Endodermal cell (in vitro differentiated cells): ENCODE measurements at regions not wholly inside any gene's neighbourhood (a gene's known extent, or its start where the extent isn't known, plus 50 kb on each side); places are given as distances from the start of the nearest gene placed in this dataset.

Source experiments
- DNase-seq: peaks from one replicate; pipeline ENCODE4 v3.0.0-alpha.2; 2017
- H3K27ac ChIP-seq: 2 replicates; pipeline ENCODE4 v1.5.1; 2013; ENCODE audit warnings: mild to moderate bottlenecking, low read depth, low read length, moderate library complexity
- H3K27me3 ChIP-seq: 2 replicates; pipeline ENCODE4 v1.6.1; 2013; ENCODE audit warnings: mild to moderate bottlenecking, low read length, moderate library complexity; ENCODE audit not compliant: insufficient read depth, control insufficient read depth, poor library complexity, severe bottlenecking
- H3K36me3 ChIP-seq: 2 replicates; pipeline ENCODE4 v1.7.0; 2013; ENCODE audit warnings: mild to moderate bottlenecking, low read length, moderate library complexity; ENCODE audit not compliant: control insufficient read depth, insufficient read depth
- H3K4me1 ChIP-seq: one replicate; pipeline ENCODE4 v1.7.0; 2013; ENCODE audit warnings: low read length; ENCODE audit not compliant: control insufficient read depth, insufficient read depth
- H3K4me3 ChIP-seq: 2 replicates; pipeline ENCODE4 v1.5.1; 2013; ENCODE audit warnings: mild to moderate bottlenecking, low read length, moderate library complexity
- H3K9ac ChIP-seq: 2 replicates; pipeline ENCODE4 v1.6.1; 2013; ENCODE audit warnings: mild to moderate bottlenecking, low read length, moderate library complexity; ENCODE audit not compliant: poor library complexity, severe bottlenecking; ENCODE audit errors: extremely low read depth
- H3K9me3 ChIP-seq: 2 replicates; pipeline ENCODE4 v1.6.1; 2013; ENCODE audit warnings: mild to moderate bottlenecking, low read length, moderate library complexity; ENCODE audit not compliant: control insufficient read depth
- H3K27ac Mint-ChIP-seq: 2 replicates; pipeline ENCODE4 v1.8.0; 2020; ENCODE audit warnings: mixed read lengths
- H3K27me3 Mint-ChIP-seq: 2 replicates; pipeline ENCODE4 v1.8.0; 2021; ENCODE audit warnings: mild to moderate bottlenecking, mixed read lengths; ENCODE audit not compliant: insufficient read depth
- H3K36me3 Mint-ChIP-seq: 2 replicates; pipeline ENCODE4 v1.8.0; 2020; ENCODE audit warnings: low read depth, mixed read lengths
- H3K4me1 Mint-ChIP-seq: 2 replicates; pipeline ENCODE4 v1.8.0; 2020; ENCODE audit warnings: mixed read lengths
- H3K4me3 Mint-ChIP-seq: 2 replicates; pipeline ENCODE4 v1.8.0; 2020; ENCODE audit warnings: mild to moderate bottlenecking, moderate library complexity, mixed read lengths
- H3K9me3 Mint-ChIP-seq: 2 replicates; pipeline ENCODE4 v1.8.0; 2020; ENCODE audit warnings: mild to moderate bottlenecking, mixed read lengths
- WGBS, 2 experiments: methylation state at CpG; one replicate each; pipeline versions ENCODE4 v1.1.5 to v1.1.7; 2013; ENCODE audit warnings: missing lambda C conversion rate in 2 of 2, mixed read lengths in 1 of 2; ENCODE audit not compliant: insufficient coverage in 1 of 2, insufficient read length in 1 of 2; 5-methylcytosine and 5-hydroxymethylcytosine counted together
- TF ChIP-seq, protein P1 (sequence below): fragments of 200-600 bp; sonication (generic); conservative IDR thresholded peaks from 2 replicates; pipeline ENCODE4 v1.5.0; 2021; ENCODE audit warnings: antibody characterized with exemption, mild to moderate bottlenecking

DNA sequence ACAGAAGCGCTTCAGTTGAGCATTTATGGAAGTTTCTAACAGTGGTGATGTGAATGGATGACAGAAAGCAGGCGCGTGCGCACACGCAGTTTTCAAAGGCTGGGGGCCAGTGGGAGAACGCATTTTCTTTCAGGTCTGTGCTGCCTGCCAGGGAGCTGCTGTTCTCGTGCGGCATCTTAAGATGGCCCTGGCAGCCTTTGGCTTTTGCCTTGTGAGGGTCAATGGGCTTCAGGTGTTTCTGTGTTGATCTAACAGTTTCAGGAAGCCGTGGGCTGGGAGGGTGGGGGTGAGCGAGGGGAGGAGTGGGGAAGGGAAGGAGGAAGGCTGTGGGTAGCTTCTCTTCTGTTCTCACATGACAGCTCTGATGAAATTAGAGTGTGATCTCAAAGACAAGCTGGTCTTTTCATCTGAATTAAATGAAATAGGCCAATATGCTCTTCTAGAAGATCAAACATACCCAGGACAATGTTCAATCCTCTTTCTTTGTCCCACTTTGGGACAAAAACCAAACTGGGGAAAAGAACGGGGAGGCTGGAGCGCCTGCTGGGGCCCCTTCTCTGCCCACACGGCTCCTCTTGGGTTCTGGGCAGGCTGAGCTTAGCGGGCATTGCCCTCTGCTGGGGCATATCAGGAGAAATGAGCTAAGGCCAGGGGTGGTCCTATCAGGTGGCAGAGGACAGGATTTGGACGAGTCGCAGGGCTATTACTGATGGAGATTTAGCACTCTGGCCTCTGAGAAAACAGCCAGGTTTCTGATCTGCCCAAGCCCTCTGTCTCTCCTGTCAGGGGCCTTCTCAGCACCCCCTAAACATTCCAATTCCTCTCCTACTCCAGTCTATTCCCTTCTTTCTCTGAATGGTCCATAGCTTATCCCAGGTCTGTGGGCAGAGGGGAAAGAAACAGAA, 126.2 kb upstream of the LGALSL start:
- peaks cover 61% of the 10 kb centered on the region for H3K4me1 Mint-ChIP-seq
- peak; percentile 68 for DNase-seq

DNA sequence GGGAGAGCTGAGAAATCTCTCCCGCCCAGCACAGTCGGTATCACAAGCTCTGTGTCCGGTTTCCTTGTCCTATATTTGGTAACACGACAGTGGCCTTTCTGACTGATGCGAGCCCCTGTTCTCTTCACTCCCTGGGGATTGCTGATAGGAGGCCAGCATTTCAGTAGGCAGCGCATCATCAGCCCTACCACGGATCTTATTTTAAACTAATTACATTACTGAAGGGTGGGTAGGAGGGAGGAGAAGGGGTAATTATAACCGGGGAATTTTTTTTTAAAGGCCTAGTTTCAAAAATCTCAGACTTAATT, 125.6 kb upstream of the LGALSL start:
- no peak overlapping the region for H3K4me3 Mint-ChIP-seq
- no peaks in the 10 kb centered on the region for H3K36me3 Mint-ChIP-seq
- peaks cover 60% of the 10 kb centered on the region for H3K4me1 Mint-ChIP-seq

More for the DNA sequence above, 126.2 kb upstream of the LGALSL start:
- no peak overlapping the region for H3K27ac Mint-ChIP-seq
- Histone ChIP-seq H3K27me3 (no peaks in the 10 kb centered on the region), H3K4me3 (no peak overlapping the region), H3K9ac (no peak overlapping the region), H3K36me3 (no peaks in the 10 kb centered on the region), H3K9me3 (no peaks in the 10 kb centered on the region), H3K27ac (no peak overlapping the region), H3K4me1 (no peaks in the 10 kb centered on the region)
- TF ChIP-seq, protein P1, sequence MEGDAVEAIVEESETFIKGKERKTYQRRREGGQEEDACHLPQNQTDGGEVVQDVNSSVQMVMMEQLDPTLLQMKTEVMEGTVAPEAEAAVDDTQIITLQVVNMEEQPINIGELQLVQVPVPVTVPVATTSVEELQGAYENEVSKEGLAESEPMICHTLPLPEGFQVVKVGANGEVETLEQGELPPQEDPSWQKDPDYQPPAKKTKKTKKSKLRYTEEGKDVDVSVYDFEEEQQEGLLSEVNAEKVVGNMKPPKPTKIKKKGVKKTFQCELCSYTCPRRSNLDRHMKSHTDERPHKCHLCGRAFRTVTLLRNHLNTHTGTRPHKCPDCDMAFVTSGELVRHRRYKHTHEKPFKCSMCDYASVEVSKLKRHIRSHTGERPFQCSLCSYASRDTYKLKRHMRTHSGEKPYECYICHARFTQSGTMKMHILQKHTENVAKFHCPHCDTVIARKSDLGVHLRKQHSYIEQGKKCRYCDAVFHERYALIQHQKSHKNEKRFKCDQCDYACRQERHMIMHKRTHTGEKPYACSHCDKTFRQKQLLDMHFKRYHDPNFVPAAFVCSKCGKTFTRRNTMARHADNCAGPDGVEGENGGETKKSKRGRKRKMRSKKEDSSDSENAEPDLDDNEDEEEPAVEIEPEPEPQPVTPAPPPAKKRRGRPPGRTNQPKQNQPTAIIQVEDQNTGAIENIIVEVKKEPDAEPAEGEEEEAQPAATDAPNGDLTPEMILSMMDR, result peak; percentile 46
- H3K4me3 Mint-ChIP-seq, result no peak overlapping the region
- H3K36me3 Mint-ChIP-seq, result no peaks in the 10 kb centered on the region
- H3K27me3 Mint-ChIP-seq, result no peaks in the 10 kb centered on the region
- WGBS, 2 experiments, result 83 to 92% methylated on average over 7 to 16 of the region's 16 CpGs
- no peaks in the 10 kb centered on the region for H3K9me3 Mint-ChIP-seq

DNA sequence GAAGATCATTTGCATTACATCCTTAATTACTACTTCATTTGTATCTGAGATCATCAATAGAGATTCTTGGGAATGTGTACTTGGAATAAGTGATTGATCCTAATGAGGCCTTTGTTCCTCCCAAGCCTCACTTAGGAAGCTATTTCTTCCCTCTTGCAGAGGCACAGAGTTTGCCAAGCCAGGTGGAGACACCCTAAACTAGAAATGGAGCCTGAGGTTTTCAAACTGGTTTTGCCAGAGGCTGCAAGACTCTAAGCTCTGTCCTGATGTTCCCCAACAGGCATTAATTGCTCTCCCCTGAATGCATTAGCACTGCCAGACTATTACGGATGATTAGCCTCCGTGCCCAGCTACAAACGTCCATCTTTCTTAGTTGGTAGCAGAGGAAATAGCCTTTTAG, 125.2 kb upstream of the LGALSL start:
- Histone ChIP-seq H3K9ac (no peak overlapping the region), H3K27me3 (no peaks in the 10 kb centered on the region), H3K4me3 (no peak overlapping the region), H3K9me3 (no peaks in the 10 kb centered on the region), H3K4me1 (no peaks in the 10 kb centered on the region), H3K36me3 (no peaks in the 10 kb centered on the region), H3K27ac (no peak overlapping the region)
- Mint-ChIP-seq H3K4me1 (peaks cover 62% of the 10 kb centered on the region), H3K36me3 (no peaks in the 10 kb centered on the region), H3K4me3 (no peak overlapping the region), H3K27me3 (no peaks in the 10 kb centered on the region), H3K9me3 (no peaks in the 10 kb centered on the region), H3K27ac (no peak overlapping the region)
- DNase-seq, result no peak
- 93 to 95% methylated on average over 3 of the region's 3 CpGs for WGBS, 2 experiments
- TF ChIP-seq, protein P1, result no peak

More for the DNA sequence above, 125.6 kb upstream of the LGALSL start:
- H3K36me3 ChIP-seq, result no peaks in the 10 kb centered on the region
- H3K9ac ChIP-seq, result no peak overlapping the region
- no peak for DNase-seq
- no peaks in the 10 kb centered on the region for H3K27me3 Mint-ChIP-seq
- no peak overlapping the region for H3K27ac ChIP-seq
- H3K27ac Mint-ChIP-seq, result no peak overlapping the region
- H3K9me3 Mint-ChIP-seq, result no peaks in the 10 kb centered on the region
- H3K9me3 ChIP-seq, result no peaks in the 10 kb centered on the region
- H3K27me3 ChIP-seq, result no peaks in the 10 kb centered on the region
- WGBS, 2 experiments, result 82 to 86% methylated on average over 4 to 6 of the region's 8 CpGs
- no peak overlapping the region for H3K4me3 ChIP-seq
- no peaks in the 10 kb centered on the region for H3K4me1 ChIP-seq
- TF ChIP-seq, protein P1, result no peak
